ENCODE measurements at regions not wholly inside any gene's neighbourhood (a gene's known extent, or its start where the extent isn't known, plus 50 kb on each side); places are given as distances from the start of the nearest gene placed in this dataset.

- TF ChIP-seq POLR2AphosphoS5 (IDR thresholded peaks at IDR 0.05): no peak
- no peak for TF ChIP-seq CTCF (IDR thresholded peaks at IDR 0.05)
- TF ChIP-seq EP300 (IDR thresholded peaks at IDR 0.05): no peak
- TF ChIP-seq POLR2A (IDR thresholded peaks at IDR 0.05): no peak
- H3K4me3 ChIP-seq: no peak overlapping the region
- peaks cover 9% of the 10 kb centered on the region for H3K9me3 ChIP-seq
- 94% methylated on average over 4 of the region's 4 CpGs for WGBS
- DNase-seq (ENCODE audit: low spot score in 2 of 2): no peak
- H3K36me3 ChIP-seq: no peaks in the 10 kb centered on the region
- H3K27ac ChIP-seq: no peak overlapping the region
- no peaks in the 10 kb centered on the region for H3K4me1 ChIP-seq
- peaks cover under 1% of the 10 kb centered on the region for H3K27me3 ChIP-seq
These were observed 310.6 kb downstream of the VRK1 start for GRCh38 chr14:97107760-97108159.

- Histone ChIP-seq H3K4me1 (no peaks in the 10 kb centered on the region), H3K27ac (no peak overlapping the region), H3K27me3 (peaks cover 3% of the 10 kb centered on the region), H3K36me3 (no peaks in the 10 kb centered on the region), H3K9me3 (peaks cover 9% of the 10 kb centered on the region), H3K4me3 (no peak overlapping the region)
- DNase-seq (ENCODE audit: low spot score in 2 of 2): no peak
- 78% methylated on average over 7 of the region's 7 CpGs for WGBS
- TF ChIP-seq POLR2AphosphoS5 (IDR thresholded peaks at IDR 0.05) (no peak), POLR2A (IDR thresholded peaks at IDR 0.05) (no peak), CTCF (IDR thresholded peaks at IDR 0.05) (no peak), EP300 (IDR thresholded peaks at IDR 0.05) (no peak)
These were observed 312.1 kb downstream of the VRK1 start for GRCh38 chr14:97109234-97109633.

GRCh38 chr14:97113339-97113738 is 316.2 kb downstream of the VRK1 start:
- Histone ChIP-seq H3K4me3 (no peak overlapping the region), H3K9me3 (peaks cover 9% of the 10 kb centered on the region), H3K4me1 (no peaks in the 10 kb centered on the region), H3K36me3 (no peaks in the 10 kb centered on the region), H3K27me3 (peaks cover 17% of the 10 kb centered on the region), H3K27ac (no peak overlapping the region)
- 50% methylated on average over 7 of the region's 7 CpGs for WGBS
- TF ChIP-seq POLR2AphosphoS5 (IDR thresholded peaks at IDR 0.05): no peak
- no peak for TF ChIP-seq EP300 (IDR thresholded peaks at IDR 0.05)
- TF ChIP-seq POLR2A (IDR thresholded peaks at IDR 0.05): no peak
- TF ChIP-seq CTCF (IDR thresholded peaks at IDR 0.05): no peak
- DNase-seq (ENCODE audit: low spot score in 2 of 2): no peak

- Histone ChIP-seq H3K27ac (no peak overlapping the region), H3K36me3 (no peaks in the 10 kb centered on the region), H3K4me1 (no peaks in the 10 kb centered on the region), H3K27me3 (peaks cover 24% of the 10 kb centered on the region), H3K9me3 (no peaks in the 10 kb centered on the region), H3K4me3 (no peak overlapping the region)
- WGBS: 76% methylated on average over 3 of the region's 3 CpGs
- TF ChIP-seq POLR2A (IDR thresholded peaks at IDR 0.05) (no peak), EP300 (IDR thresholded peaks at IDR 0.05) (no peak), CTCF (IDR thresholded peaks at IDR 0.05) (no peak), POLR2AphosphoS5 (IDR thresholded peaks at IDR 0.05) (no peak)
- DNase-seq (ENCODE audit: low spot score in 2 of 2): no peak
These were observed 319.4 kb downstream of the VRK1 start for GRCh38 chr14:97116546-97116945.

GRCh38 chr14:97117693-97118092 is 320.5 kb downstream of the VRK1 start:
- Histone ChIP-seq H3K27ac (no peak overlapping the region), H3K36me3 (no peaks in the 10 kb centered on the region), H3K27me3 (peaks cover 28% of the 10 kb centered on the region), H3K9me3 (no peaks in the 10 kb centered on the region), H3K4me3 (no peak overlapping the region), H3K4me1 (no peaks in the 10 kb centered on the region)
- DNase-seq (ENCODE audit: low spot score in 2 of 2): no peak
- 73% methylated on average over 8 of the region's 8 CpGs for WGBS
- TF ChIP-seq CTCF (IDR thresholded peaks at IDR 0.05) (no peak), POLR2AphosphoS5 (IDR thresholded peaks at IDR 0.05) (no peak), EP300 (IDR thresholded peaks at IDR 0.05) (no peak)

All from suprapubic skin (tissue), 4 donors.